ENCODE measurements at regions not wholly inside any gene's neighbourhood (a gene's known extent, or its start where the extent isn't known, plus 50 kb on each side); places are given as distances from the start of the nearest gene placed in this dataset.

GRCh38 chrX:16476692-16477091, 173.3 kb upstream of the S100G start:
- no peak for TF ChIP-seq CTCF (IDR thresholded peaks at IDR 0.05)
- TF ChIP-seq TCF7L2 (IDR thresholded peaks at IDR 0.05; ENCODE audit: low read depth, low read length): no peak
- TF ChIP-seq POLR2AphosphoS5 (IDR thresholded peaks at IDR 0.05; ENCODE audit: low read depth, low read length): no peak
- TF ChIP-seq SIN3A (IDR thresholded peaks at IDR 0.05; ENCODE audit: borderline replicate concordance, insufficient read depth, low read depth, low read length): no peak
